AG08395 (cell line): ENCODE measurements at regions not wholly inside any gene's neighbourhood (a gene's known extent, or its start where the extent isn't known, plus 50 kb on each side); places are given as distances from the start of the nearest gene placed in this dataset.

ENCODE experiments used
- DNase-seq: peaks from one replicate; pipeline ENCODE4 v3.0.0; 2012; ENCODE audit warnings: mixed read lengths, low spot score

DNA sequence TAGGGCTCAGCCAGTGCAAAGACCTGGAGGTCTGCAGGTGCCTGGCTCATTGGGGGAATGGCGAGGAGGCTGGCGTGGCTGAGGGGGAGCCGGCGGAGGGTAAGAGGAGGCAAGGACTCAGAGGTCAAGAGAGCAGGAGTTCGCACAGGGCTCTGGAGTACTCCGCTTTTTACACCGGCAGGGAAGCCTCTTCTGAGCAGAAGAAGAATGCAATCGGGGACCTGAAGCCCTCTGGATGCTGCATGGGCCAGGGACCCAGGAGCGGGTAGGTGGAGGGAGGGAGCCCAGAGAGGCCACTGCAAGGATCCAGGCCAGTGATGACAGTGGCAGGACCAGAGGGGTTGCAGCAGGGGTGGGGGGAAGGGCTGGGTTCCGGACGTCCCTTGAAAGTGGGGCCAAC lies 70.4 kb upstream of the TAMM41 start:
- DNase-seq: no peak

DNA sequence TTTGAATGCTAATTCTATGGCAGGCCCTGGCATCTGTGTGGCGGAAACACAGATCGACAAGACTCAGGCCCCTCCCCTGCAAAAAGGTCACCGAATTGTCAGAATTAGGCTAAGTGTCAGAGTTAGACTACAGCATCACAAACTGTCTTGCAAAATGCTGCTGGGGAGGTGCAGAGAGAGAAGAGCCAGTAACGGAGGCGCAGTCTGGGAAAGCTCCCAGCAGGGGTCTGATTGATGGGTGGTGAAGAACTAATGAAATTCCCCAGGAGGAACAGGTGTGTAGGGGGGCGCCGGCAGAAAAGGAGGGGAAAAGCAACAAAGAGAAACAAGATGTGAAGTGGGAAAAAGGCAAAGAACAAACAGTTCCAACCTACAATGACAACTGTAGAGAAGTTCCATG lies 72.7 kb upstream of the TAMM41 start:
- DNase-seq: no peak

DNA sequence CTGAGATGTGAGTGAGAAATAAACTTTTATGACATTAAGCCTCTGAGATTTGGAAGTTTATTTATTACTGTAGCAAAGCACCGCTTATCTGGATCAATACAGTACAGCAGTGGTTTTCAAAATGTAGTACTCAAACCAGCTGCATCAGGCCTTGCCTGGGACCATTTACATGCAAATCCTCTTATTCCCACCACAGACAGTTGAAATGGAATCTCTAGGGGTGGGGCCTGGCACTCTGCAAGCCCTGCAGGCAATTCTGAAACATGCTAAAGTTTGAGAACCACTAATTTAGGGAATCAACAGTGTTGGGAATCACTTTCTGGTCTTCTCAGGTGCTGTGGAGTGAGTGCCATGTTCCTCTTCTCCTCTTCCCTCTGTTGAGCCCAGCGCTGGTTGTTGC lies 77.8 kb upstream of the TAMM41 start:
- no peak for DNase-seq

DNA sequence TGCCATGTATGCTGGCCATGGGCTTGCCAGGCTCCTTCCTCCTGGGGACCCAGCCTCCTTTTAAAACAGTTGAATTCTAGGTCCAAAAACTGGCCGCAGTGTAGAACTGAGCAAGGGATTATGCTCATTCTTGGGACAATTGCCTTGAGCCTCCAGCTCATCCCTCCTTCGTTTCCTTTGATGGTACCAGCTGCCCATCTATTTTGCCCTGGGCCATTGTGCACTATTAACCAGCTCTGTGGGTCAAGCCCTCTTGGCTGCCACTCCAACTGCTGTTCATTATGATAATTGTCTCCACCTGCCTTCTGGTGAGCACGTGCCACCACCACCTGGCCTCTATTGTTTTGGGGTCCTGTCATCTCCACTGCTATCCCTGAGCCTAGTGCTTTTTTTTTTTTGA lies 75.8 kb upstream of the SYN2 start:
- DNase-seq: no peak

DNA sequence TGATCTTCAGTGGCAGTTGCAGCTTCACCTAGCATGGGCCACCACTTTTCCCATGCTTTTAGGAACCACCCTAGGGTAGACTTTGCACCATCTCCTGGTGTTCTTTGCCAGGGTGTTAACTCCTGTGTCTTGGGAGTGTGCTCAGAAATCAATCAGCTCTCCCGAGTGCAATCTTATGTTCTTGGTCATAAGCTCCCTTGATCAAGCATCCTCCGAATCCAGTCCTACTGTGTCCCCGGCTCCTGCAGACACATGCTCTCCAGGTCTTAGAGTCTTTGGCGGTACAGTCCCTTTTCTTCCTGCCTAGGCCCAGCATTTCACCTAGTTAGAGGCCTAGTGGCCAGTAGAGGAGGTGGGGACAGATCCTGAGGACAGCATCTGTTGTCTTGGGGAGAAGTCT lies 74.7 kb upstream of the SYN2 start:
- DNase-seq: no peak

DNA sequence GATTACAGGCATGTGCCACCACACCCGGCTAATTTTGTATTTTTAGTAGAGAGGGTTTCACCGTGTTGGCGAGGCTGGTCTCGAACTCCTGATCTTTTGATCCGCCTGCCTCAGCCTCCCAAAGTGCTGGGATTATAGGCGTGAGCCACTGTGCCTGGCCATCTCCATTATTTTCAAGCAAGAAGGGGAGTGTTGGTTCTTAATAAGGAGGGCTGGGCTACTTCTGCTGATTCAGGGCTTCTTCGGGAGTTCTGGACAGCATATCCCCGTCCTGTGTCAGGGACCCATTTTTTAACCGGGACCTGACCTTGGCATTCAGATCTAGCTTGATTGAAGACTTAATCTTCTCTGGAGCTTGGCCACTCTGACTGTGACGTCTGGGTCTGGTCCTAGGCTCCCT lies 74.1 kb upstream of the SYN2 start:
- DNase-seq: no peak

DNA sequence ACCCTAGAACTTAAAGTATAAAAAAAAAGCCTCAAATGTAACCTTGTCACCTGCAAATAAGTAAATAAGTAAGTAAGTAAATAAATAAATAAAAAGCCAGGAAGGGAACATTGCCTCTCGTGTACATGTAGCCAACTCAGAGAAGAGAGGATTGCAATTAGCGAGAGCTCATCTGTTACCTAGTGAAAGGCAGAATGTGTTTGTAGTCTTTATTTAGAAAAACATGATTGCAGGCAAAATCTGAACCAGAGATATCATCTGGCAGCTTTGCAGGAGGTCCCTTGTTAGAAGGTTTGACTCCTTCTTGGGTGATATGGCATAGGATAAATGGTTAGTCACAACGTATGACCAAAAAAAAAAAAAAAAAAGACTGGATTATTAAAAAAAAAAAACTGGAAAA lies 71.6 kb upstream of the SYN2 start:
- DNase-seq: no peak

DNA sequence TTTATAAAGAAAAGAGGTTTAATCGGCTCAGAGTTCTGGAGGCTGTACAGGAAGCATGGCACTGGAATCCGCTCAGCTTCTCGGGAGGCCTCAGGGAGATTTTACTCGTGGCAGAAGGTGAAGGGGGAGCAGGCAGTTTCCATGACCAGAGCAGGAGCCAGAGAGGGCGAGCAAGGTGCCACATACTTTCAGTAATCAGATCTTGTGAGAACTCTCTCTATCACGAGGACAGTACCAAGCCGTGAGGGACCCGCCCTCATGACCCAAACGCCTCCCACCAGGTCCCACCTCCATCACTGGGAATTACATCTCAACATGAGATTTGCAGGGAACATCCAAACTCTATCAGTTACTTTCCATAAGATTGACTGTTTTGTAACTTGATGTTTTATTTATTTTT lies 70.7 kb upstream of the SYN2 start:
- DNase-seq: no peak

DNA sequence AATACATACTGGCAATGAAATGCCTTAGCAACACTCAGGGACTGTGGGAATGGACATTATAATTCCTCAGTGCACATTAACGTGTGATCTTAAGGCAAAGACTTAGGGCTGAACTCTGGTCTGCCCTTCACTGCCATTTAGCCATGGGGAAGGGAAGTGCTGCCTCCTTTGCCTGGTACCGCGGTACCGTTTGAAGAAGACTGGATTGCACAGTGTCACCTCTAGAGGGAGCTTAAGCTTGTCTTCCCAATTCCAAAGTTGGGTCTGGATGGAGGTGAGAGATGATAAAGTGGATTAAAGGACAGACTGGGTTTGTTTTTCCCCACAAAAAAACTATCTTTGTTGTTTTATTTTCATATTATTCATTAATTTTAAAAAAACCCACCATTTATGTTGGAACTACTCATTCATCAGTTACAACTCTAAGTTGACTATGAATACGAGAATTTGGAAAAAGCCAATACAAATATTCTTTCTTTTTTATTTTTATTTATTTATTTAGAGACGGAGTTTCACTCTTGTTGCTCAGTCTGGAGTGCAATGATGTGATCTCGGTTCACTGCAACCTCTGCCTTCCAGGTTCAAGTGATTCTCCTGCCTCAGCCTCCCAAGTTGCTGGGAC lies 60.0 kb upstream of the SYN2 start:
- DNase-seq: peak; percentile 15

DNA sequence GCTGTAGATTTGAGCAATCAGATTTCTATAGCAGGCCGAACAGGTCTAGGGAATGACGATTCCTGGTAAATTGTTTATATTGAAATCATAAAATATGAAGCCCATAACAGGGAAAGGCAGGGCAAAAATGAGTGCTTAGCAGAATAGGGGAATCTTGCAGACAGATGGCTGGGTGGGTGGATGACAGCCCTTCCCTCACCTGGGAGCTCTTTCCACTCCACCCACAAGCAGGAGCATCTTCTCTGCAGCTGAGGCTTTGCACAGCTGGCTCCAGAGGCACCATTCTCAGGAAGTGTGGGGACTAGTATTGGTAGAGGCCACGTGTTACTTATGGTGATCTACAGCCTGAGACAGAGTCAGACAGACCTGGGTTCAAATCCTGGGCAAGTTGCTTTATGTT lies 55.9 kb upstream of the SYN2 start:
- DNase-seq: no peak

DNA sequence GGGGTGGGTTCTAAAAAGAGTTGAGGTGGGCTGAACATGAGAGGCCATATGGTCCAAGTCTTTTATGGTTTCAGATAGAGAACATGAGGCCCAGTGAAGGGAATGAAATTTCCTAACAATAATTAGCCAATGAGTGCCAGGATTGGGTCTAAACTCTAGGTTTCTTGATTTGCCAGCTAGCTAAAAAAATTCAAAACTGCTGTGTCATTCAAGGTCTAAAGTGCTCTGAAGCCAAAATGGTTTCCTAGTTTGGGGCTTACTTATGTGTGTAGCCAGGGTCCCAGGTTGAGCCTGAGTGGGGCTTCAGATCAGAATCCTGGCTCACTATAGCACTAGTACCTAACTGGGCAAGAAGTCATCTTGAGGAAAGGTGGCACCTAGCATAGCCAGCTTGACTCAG lies 55.3 kb upstream of the SYN2 start:
- DNase-seq: no peak

DNA sequence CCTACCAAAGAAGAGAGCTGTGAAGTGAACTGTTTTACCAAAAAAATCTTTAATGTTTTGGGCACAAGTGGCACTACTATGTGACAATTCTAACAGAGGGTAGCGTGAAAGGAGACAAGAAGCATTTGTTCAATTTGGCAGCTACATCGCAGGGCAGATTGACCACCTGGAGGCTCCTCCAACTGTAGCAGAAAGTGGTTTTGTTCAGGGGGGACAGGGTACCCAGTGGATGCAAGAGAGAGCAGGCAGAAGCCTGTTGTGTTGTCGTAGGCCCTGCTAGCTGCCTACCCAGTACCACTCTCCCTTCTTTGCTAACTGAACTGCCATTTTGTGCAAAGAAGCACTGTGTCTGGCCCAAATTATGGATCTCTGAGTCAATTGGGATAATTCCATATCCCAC lies 54.8 kb upstream of the SYN2 start:
- DNase-seq: no peak

DNA sequence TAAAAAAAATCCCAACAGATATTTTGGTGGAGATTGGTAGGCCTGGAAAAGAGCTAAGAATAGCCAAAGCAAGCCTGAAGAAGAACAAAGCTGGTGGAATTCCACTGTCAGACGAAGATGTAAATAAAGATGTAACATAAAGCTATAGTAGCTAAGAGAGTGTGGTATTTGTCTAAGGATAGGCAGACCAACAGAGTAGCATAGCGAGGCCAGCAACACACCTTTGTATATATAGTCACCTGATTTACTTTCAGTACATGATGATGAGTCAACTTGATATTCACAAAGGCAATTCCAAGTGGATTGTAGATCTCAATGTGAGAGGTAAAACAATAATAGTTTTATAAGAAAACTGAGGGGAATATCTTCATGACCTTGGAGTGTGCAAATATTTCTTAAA lies 53.6 kb upstream of the SYN2 start:
- no peak for DNase-seq

DNA sequence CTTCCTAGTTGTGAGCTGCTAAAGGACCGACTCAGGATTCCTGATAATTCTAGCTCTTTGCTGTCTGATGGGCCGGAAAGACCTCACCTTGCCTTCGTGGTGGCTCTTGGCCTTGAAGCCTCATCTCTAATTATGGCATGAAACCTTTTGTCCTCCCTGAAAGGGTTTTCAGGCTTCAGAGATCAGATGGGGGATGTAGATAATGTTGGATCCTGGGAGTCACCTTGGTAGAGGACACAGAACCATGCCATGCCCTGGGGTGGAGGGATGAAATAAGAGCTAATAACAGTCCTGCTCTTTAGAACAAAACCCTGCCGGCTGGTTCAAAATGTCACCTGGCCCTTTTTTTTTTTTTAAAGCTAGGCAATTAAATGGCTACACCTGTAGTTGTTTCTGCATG lies 50.8 kb upstream of the SYN2 start:
- no peak for DNase-seq

DNA sequence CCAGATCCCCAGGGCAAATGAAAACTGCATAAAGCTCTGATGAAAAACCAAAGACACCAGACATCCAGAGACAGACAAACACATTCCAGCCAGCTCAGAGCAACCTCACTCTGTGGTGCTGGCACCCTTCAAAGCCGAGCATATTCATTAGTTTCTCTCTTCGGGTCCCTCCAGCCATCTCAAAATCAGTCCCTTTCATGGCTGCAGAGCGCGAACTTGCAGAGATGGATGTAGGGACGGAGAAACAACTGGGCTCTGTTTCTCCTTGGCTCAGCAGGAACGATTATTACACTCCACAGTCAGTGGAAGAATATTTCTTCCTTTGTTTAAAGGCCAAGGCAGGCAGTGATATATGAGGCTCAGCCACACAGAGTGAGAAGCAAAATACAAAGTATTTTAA lies 50.4 kb upstream of the SYN2 start:
- no peak for DNase-seq

DNA sequence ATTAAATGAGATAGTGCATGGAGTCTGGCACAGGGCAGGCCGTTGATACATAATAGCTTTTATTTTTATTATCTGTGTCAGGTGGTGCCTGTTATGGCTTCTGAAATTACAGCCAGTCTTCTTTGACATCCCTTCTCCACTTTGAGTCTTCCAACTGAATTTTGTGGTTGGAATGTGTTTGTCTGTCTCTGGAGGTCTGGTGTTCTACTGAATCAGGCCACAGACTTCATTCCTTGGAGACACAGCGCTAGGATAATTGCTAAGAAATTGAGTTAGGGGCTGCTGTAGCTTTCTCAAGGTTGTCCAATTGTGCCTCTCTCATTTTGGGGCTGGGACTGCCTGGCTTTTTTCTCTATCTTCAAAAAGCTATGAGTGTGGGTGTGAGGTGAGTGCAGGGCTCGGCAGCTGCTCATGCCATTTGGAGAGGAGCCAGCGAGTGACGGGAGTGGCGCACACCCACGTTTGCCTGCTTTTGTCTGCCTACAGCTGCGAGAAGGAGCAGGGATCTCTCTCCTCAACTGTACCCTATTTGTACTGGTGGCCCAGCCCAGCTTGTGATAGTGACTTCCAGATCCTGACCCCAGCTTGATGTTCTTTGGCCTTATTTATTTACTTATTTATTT lies 49.8 kb upstream of the SYN2 start:
- DNase-seq: no peak
